CD1c-positive myeloid dendritic cell (primary cell): ENCODE measurements at regions not wholly inside any gene's neighbourhood (a gene's known extent, or its start where the extent isn't known, plus 50 kb on each side); places are given as distances from the start of the nearest gene placed in this dataset.
"Not testable (repeated sequence)": the region's sequence is repeated elsewhere in the genome, so short reads cannot be mapped to it uniquely, and the experiment has no call there.

ENCODE experiments used
- DNase-seq: peaks from one replicate; pipeline ENCODE4 v3.0.0-alpha.2; 2016; ENCODE audit errors: extremely low spot score

DNA sequence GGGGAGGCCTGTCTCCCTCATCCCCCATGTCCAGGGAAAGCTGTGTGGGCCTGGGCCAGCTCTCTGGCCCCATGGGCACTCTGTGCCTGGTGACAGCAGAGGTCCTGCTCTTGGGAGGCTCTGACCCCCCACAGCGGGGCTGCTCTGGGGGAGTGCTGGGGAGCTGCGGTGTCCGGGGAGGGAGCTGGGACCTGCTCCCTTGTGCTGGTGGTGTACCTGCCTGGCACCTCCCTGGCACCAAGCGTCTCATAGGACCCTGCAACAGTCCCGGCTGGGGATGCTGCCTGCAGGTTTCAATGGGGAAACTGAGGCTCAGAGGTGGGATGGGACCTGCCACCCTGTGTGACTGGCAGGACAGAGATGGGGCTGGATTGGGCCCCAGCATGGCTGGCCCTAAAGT, 111.3 kb downstream of the KIF26A start:
- no peak for DNase-seq

GRCh38 chr14:104250175-104250574, 111.8 kb downstream of the KIF26A start:
- no peak for DNase-seq

DNA sequence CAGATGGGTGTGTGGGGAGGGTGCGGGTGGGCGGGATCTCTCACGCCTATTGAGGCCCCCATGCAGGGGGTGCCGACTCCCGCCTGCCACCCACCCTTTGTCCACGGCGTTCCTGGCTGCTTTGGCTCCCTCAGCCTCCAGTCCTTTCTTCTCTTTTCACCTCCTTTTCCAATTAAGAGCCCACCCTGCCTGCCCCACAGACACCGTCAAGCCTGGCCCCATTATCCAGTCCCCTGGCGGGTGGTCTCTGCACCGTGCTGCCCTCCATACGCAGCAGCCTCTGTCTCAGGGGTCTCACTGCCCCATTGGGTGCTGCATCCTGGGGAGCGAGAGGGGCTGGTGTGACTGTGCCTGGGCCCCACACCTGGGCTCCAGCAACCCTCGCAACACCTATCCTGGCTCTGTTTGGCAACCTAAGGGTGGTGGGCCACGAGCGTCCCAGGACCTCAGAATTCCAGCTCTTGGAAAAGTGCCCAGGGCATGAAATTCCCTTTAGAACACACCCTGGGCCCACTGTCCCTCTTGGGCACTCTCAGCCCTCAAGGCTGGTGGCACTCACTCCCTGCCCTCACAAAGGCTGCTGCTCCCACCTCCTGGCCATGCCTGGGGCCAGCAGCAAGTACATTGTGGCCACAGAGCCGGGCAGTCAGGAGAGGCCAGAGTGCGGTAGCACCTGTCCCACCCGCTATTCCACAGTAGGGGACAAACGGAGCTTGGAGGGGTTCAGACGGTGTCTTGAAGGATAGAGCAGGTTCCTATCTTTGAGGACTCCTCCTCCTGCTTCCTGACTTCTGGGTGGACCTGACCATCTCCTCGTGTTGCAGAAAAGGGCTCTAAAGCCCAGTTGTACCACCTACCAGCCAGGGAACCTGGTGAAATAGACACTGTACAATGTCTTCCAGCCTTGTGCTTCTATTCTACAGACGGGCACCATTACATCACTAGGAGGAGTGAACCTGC, 114.1 kb downstream of the KIF26A start:
- no peak for DNase-seq

GRCh38 chr14:104253223-104253822, 114.9 kb downstream of the KIF26A start:
- DNase-seq = no peak

GRCh38 chr14:104253901-104254353, 115.5 kb downstream of the KIF26A start:
- DNase-seq = no peak

DNA sequence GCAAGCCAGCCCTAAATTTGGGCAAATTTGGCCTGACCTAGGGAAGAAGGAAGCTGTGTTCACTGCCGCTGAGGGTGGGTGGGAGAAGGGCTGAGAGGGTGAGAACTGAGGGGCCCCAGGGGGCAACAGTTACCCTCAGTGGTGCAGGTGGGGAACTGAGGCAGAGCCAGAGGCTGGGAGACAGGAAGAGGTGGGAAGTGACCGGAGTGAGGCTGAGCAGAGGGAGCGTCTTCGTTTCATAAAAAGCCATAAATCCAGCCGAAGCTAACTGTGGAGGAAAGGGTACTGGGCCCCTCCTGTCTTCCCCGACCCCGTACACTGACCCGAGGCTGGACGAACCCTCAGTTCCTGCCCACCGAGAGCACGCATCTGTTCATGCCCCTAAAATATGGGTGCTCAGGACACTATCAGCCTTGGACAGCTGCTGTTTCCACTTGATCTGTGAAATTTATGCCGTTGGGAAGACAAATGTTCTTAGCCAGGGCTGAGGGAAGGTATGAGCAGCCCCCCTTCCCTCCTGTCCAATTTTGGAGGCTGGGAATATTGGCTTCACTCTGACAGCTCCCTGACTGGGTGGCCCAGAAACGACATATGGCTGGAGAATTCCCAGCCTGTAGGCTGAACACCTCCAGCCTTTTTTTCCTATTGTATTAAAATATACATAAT, 116.5 kb downstream of the KIF26A start:
- DNase-seq = no peak

GRCh38 chr14:104256025-104256424, 117.6 kb downstream of the KIF26A start:
- no peak for DNase-seq

- no peak for DNase-seq
These were observed 124.4 kb downstream of the KIF26A start for GRCh38 chr14:104262515-104263514.

DNA sequence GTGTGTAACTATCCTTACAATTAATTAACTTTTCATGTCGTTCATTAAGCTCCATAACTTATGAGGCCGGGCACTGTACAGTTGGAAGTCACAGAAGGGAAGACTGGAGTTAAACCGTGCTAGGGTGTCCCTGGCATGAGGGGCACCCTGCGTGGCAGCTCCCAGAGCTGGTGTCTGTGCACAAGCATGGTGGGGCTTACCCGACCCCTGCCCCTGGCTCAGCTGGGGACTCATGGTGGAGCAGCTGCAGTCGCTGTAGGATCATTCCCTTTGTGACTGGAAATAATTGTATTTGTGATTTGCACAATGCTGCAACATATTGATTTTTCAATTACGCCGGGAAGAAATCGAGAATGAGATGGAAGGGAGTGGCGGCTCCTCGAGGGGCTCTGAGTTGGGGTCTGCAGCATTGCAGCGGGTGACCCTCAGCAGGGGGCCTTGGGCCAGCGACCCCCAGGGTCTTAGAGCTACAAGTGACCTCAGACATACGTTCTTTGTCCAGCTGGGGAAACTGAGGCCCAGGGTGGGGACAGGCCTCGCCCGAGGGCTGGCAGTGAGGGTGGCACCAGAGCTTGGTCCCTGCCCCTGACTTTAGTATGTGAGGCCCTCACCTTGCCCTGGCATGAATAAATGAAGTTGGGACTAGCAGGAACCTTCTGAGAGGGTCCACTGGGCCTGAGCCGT, 125.4 kb downstream of the KIF26A start:
- no peak for DNase-seq

GRCh38 chr14:104264495-104265265, 126.3 kb downstream of the KIF26A start:
- no peak for DNase-seq

DNA sequence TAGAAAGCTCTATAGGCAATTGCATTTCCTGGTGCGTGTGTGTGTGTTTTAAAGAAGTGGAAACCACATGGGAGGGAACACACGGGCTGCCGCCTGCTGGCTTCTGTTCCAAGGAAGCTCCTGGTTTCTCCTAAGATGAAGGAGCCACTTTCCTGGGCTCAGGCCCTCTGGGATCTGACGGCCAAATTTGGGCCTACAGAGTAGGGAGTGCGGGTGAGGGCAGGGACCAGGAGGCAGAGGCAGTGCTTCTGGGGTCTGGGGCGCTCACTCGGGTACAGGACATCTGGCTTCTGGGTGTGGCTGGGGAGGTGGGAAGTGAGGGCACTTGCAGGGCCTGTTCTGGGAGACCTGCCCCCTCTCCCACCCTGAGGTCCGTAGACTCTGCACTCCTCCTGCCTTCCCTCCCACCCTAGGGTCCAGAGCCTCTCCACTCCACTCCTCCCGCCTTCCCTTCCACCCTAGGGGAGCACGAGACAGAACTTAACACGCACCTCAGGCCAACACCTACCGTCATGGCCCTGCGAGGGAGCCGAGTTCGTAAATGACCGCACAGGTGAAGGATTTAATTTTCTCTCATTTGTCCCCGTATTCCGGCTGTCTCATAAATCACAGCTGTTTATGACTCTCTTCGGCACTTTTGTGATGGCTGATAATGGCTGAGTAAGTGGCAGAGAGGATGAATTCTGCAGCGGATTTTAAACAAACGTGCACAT, 127.7 kb downstream of the KIF26A start:
- DNase-seq = no peak

GRCh38 chr14:104266631-104267575, 128.5 kb downstream of the KIF26A start:
- DNase-seq = no peak

GRCh38 chr14:104267895-104268294, 129.5 kb downstream of the KIF26A start:
- DNase-seq = no peak

DNA sequence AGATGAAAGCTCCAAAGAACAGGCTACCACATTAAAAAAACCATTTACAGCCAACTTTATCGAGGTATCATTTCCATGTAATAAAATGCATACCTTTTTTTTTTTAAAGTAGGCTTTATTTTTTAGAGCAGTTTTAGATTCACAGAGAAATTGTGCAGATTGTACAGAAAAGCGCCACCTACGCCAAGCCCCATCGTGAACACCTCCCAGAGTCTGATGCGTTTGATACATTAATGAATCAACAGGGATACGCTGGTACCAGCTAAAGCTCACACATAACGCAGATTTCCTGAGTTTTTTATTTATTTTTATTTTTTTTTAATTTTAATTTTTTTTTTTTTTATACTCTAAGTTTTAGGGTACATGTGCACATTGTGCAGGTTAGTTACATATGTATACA, 129.9 kb downstream of the KIF26A start:
- no peak for DNase-seq

DNA sequence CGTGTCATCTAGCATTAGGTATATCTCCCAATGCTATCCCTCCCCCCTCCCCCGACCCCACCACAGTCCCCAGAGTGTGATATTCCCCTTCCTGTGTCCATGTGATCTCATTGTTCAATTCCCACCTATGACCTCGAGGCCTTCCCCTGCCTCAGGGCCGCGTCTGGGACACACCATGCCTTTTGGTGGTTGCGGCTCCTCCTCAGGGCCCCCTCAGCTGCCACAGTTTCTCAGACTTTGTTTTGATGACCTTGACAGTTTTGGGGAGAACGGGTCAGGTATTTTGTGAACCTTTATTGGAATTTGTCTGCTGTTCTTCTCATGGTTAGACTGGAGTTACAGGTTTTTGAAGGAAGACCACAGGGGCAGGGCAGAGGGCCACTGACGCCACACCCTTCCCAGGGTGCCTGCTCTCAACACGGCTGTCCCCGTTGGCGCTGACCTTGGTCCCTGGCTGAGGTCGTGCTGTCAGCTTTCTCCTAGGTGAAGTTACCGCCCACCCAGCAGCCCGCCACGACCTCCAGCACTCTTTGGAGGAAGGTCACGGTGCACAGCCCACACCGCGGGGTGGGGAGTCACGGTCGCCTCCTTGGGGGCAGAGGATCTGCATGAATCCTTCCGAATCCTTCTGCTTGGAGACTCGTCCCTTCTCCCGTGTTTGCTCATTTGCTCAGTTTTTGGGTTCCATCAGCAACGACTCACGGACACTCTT, 130.5 kb downstream of the KIF26A start:
- DNase-seq = no peak

DNA sequence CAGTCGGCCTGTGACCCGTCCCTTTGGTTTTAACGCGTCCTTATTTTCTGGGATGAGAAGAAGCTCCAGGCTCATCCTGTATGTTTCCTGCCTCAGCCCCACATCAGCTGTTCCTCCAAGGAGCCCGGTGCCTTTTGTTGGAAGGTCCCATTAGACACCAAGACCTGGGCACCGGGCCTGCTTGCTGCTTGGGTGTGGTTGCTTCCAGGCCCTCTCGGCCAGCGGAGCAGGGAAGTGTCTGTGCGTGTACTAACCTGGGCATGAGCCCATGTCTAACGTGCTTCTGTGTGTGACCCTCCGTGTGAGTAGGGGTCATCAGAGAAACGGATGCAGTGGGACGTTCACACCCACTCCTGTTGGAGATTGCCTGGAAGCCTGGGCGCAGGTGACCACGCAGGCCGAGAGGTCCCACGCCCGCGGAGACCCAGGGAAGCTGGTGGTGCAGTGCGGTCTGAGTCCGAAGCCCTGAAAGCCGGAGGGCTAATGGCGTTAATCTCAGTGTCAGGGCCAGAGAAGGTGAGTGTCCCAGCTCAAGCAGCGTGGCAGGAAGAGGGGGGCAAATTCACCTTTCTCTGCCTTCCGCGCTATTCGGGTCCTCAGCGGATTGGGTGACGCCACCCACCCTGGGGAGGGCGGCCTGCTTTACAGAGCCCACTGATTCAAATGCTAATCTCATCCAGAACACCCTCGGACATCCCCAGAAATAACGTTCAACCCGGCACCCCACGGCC, 131.3 kb downstream of the KIF26A start:
- DNase-seq = not testable (repeated sequence)

DNA sequence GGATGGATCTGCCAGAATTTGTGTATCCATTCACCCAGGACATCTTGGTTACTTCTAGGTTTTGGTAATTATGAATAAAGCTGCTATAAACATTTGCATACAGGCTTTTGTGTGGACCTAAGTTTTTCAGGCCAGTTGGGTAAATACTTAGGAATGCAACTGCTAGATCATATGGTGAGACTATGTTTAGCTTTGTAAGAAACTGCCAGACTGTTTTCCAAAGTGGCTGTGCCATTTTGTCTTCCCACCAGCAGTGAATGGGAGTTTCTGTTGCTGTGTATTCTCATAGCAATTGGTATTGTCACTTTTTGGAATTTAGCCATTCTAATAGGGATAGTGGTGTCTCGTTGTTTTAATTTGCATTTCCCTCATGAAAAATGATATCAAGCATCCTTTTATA, 133.0 kb downstream of the KIF26A start:
- no peak for DNase-seq
